ENCODE measurements at regions not wholly inside any gene's neighbourhood (a gene's known extent, or its start where the extent isn't known, plus 50 kb on each side); places are given as distances from the start of the nearest gene placed in this dataset.
"Not testable (repeated sequence)": the region's sequence is repeated elsewhere in the genome, so short reads cannot be mapped to it uniquely, and the experiment has no call there.

DNA sequence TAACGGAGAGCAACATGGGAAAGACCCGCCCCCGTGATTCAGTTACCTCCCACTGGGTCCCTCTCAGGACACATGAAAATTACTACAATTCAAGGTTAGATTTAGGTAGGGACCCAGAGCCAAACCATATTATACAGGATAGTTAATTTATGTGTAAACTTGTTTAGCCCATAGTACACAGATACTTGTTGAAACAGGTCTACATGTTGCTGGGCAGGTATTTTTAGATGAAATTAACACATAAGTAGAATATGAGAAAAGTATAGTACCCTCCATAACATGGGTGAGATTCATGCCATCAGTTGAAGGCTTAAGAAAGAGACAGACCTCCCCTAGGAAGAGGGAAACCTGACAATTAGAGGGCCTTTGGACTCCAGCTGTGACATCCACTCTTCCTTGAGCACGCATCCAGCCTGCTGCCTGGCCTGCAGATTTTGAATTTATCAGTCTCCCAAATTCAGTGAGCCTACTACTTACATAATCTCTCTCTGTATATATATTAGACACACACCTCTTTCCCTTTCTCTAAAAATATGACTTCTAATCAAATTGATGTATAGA is 463.5 kb upstream of the NETO1 start:
- Histone ChIP-seq H3F3A (replicated peaks; ENCODE audit: low read depth) (no peaks in the 10 kb centered on the region), H3K79me2 (replicated peaks; ENCODE audit: insufficient read depth) (no peaks in the 10 kb centered on the region), H3K4me2 (0 out of 2 replicates have a peak overlapping the region, but pooled peaks have one; percentile 44), H3K4me3 (no peak overlapping the region), H2AFZ (no peak overlapping the region), H3K4me1 (ENCODE audit: insufficient read depth) (peaks cover 18% of the 10 kb centered on the region), H4K20me1 (replicated peaks; ENCODE audit: insufficient read depth) (no peaks in the 10 kb centered on the region), H3K36me3 (ENCODE audit: insufficient read depth) (no peaks in the 10 kb centered on the region), H3K9me2 (ENCODE audit: insufficient read depth) (no peaks in the 10 kb centered on the region; the same call in 1 of the 2 replicates), H3K27ac (ENCODE audit: low read depth) (no peak overlapping the region), H3K27me3 (ENCODE audit: insufficient read depth) (no peaks in the 10 kb centered on the region)
- no peaks in the 10 kb centered on the region for H3K36me3 Mint-ChIP-seq (ENCODE audit: low read depth)
- no peaks in the 10 kb centered on the region for H3K9me3 Mint-ChIP-seq
- TF ChIP-seq, protein P1, sequence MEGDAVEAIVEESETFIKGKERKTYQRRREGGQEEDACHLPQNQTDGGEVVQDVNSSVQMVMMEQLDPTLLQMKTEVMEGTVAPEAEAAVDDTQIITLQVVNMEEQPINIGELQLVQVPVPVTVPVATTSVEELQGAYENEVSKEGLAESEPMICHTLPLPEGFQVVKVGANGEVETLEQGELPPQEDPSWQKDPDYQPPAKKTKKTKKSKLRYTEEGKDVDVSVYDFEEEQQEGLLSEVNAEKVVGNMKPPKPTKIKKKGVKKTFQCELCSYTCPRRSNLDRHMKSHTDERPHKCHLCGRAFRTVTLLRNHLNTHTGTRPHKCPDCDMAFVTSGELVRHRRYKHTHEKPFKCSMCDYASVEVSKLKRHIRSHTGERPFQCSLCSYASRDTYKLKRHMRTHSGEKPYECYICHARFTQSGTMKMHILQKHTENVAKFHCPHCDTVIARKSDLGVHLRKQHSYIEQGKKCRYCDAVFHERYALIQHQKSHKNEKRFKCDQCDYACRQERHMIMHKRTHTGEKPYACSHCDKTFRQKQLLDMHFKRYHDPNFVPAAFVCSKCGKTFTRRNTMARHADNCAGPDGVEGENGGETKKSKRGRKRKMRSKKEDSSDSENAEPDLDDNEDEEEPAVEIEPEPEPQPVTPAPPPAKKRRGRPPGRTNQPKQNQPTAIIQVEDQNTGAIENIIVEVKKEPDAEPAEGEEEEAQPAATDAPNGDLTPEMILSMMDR (conservative IDR thresholded peaks at IDR 0.05; ENCODE audit: low read depth in 2 of 2) = no peak
- TF ChIP-seq, protein P2, sequence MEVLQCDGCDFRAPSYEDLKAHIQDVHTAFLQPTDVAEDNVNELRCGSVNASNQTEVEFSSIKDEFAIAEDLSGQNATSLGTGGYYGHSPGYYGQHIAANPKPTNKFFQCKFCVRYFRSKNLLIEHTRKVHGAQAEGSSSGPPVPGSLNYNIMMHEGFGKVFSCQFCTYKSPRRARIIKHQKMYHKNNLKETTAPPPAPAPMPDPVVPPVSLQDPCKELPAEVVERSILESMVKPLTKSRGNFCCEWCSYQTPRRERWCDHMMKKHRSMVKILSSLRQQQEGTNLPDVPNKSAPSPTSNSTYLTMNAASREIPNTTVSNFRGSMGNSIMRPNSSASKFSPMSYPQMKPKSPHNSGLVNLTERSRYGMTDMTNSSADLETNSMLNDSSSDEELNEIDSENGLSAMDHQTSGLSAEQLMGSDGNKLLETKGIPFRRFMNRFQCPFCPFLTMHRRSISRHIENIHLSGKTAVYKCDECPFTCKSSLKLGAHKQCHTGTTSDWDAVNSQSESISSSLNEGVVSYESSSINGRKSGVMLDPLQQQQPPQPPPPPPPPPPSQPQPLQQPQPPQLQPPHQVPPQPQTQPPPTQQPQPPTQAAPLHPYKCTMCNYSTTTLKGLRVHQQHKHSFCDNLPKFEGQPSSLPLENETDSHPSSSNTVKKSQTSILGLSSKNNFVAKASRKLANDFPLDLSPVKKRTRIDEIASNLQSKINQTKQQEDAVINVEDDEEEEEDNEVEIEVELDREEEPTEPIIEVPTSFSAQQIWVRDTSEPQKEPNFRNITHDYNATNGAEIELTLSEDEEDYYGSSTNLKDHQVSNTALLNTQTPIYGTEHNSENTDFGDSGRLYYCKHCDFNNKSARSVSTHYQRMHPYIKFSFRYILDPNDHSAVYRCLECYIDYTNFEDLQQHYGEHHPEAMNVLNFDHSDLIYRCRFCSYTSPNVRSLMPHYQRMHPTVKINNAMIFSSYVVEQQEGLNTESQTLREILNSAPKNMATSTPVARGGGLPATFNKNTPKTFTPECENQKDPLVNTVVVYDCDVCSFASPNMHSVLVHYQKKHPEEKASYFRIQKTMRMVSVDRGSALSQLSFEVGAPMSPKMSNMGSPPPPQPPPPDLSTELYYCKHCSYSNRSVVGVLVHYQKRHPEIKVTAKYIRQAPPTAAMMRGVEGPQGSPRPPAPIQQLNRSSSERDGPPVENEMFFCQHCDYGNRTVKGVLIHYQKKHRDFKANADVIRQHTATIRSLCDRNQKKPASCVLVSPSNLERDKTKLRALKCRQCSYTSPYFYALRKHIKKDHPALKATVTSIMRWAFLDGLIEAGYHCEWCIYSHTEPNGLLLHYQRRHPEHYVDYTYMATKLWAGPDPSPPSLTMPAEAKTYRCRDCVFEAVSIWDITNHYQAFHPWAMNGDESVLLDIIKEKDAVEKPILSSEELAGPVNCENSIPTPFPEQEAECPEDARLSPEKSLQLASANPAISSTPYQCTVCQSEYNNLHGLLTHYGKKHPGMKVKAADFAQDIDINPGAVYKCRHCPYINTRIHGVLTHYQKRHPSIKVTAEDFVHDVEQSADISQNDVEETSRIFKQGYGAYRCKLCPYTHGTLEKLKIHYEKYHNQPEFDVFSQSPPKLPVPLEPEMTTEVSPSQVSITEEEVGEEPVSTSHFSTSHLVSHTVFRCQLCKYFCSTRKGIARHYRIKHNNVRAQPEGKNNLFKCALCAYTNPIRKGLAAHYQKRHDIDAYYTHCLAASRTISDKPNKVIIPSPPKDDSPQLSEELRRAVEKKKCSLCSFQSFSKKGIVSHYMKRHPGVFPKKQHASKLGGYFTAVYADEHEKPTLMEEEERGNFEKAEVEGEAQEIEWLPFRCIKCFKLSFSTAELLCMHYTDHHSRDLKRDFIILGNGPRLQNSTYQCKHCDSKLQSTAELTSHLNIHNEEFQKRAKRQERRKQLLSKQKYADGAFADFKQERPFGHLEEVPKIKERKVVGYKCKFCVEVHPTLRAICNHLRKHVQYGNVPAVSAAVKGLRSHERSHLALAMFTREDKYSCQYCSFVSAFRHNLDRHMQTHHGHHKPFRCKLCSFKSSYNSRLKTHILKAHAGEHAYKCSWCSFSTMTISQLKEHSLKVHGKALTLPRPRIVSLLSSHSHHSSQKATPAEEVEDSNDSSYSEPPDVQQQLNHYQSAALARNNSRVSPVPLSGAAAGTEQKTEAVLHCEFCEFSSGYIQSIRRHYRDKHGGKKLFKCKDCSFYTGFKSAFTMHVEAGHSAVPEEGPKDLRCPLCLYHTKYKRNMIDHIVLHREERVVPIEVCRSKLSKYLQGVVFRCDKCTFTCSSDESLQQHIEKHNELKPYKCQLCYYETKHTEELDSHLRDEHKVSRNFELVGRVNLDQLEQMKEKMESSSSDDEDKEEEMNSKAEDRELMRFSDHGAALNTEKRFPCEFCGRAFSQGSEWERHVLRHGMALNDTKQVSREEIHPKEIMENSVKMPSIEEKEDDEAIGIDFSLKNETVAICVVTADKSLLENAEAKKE (CRISPR knock-in tag; IDR thresholded peaks at IDR 0.05) = no peak
- no peak for TF ChIP-seq STAT1 (IDR thresholded peaks at IDR 0.05; ENCODE audit: unreplicated experiment)
- TF ChIP-seq, protein P3, sequence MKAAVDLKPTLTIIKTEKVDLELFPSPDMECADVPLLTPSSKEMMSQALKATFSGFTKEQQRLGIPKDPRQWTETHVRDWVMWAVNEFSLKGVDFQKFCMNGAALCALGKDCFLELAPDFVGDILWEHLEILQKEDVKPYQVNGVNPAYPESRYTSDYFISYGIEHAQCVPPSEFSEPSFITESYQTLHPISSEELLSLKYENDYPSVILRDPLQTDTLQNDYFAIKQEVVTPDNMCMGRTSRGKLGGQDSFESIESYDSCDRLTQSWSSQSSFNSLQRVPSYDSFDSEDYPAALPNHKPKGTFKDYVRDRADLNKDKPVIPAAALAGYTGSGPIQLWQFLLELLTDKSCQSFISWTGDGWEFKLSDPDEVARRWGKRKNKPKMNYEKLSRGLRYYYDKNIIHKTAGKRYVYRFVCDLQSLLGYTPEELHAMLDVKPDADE (IDR thresholded peaks at IDR 0.05) = no peak
- TF ChIP-seq CREB1 (CRISPR knock-in tag; IDR thresholded peaks at IDR 0.05; ENCODE audit: low read depth) = no peak
- no peak for TF ChIP-seq JUNB (IDR thresholded peaks at IDR 0.05; ENCODE audit: unreplicated experiment)
- no peak for TF ChIP-seq EZH2phosphoT487 (IDR thresholded peaks at IDR 0.05; ENCODE audit: unreplicated experiment)
- TF ChIP-seq, protein P4, sequence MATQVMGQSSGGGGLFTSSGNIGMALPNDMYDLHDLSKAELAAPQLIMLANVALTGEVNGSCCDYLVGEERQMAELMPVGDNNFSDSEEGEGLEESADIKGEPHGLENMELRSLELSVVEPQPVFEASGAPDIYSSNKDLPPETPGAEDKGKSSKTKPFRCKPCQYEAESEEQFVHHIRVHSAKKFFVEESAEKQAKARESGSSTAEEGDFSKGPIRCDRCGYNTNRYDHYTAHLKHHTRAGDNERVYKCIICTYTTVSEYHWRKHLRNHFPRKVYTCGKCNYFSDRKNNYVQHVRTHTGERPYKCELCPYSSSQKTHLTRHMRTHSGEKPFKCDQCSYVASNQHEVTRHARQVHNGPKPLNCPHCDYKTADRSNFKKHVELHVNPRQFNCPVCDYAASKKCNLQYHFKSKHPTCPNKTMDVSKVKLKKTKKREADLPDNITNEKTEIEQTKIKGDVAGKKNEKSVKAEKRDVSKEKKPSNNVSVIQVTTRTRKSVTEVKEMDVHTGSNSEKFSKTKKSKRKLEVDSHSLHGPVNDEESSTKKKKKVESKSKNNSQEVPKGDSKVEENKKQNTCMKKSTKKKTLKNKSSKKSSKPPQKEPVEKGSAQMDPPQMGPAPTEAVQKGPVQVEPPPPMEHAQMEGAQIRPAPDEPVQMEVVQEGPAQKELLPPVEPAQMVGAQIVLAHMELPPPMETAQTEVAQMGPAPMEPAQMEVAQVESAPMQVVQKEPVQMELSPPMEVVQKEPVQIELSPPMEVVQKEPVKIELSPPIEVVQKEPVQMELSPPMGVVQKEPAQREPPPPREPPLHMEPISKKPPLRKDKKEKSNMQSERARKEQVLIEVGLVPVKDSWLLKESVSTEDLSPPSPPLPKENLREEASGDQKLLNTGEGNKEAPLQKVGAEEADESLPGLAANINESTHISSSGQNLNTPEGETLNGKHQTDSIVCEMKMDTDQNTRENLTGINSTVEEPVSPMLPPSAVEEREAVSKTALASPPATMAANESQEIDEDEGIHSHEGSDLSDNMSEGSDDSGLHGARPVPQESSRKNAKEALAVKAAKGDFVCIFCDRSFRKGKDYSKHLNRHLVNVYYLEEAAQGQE (IDR thresholded peaks at IDR 0.05; ENCODE audit: unreplicated experiment) = no peak
- H3K27me3 Mint-ChIP-seq (ENCODE audit: insufficient read depth, low read depth, poor library complexity) = peaks cover 9% of the 10 kb centered on the region
- no peak overlapping the region for H3K4me3 Mint-ChIP-seq
- no peak overlapping the region for H3K27ac Mint-ChIP-seq
- DNase-seq (ENCODE audit: low spot score) = peak; percentile 53
- peaks cover 24% of the 10 kb centered on the region for H3K4me1 Mint-ChIP-seq
- peak; percentile 79 for ATAC-seq

DNA sequence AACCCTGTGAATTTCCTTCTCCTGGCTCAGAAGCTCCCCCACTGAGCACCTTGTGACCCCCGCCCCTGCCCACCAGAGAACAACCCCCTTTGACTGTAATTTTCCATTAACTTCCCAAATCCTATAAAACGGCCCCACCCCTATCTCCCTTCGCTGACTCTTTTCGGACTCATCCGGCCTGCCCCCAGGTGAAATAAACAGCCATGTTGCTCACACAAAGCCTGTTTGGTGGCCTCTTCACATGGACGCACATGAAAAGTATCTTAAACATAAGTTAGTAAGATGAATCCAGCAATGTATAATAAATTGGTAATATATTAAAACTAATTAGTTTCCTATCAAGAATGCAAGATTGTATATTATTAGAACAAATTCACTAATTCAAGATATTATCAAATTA is 462.3 kb upstream of the NETO1 start:
- not testable (repeated sequence) for H3K9me2 ChIP-seq (ENCODE audit: insufficient read depth); H3F3A ChIP-seq (replicated peaks; ENCODE audit: low read depth); H3K4me2 ChIP-seq; H2AFZ ChIP-seq; H4K20me1 ChIP-seq (replicated peaks; ENCODE audit: insufficient read depth); H3K36me3 Mint-ChIP-seq (ENCODE audit: low read depth); DNase-seq (ENCODE audit: low spot score); H3K4me3 Mint-ChIP-seq; H3K36me3 ChIP-seq (ENCODE audit: insufficient read depth); H3K79me2 ChIP-seq (replicated peaks; ENCODE audit: insufficient read depth); H3K9me3 Mint-ChIP-seq; ATAC-seq; H3K27me3 Mint-ChIP-seq (ENCODE audit: insufficient read depth, low read depth, poor library complexity); H3K27ac Mint-ChIP-seq; H3K4me3 ChIP-seq; H3K27me3 ChIP-seq (ENCODE audit: insufficient read depth)
- H3K4me1 ChIP-seq (ENCODE audit: insufficient read depth) = peaks cover 18% of the 10 kb centered on the region
- peak overlapping the region; percentile 70 for H3K27ac ChIP-seq (ENCODE audit: low read depth)
- H3K4me1 Mint-ChIP-seq = peaks cover 24% of the 10 kb centered on the region

Data from GM23338 (cell line).